Transverse colon (tissue), 4 donors: ENCODE measurements at regions not wholly inside any gene's neighbourhood (a gene's known extent, or its start where the extent isn't known, plus 50 kb on each side); places are given as distances from the start of the nearest gene placed in this dataset.

Experiments used
- DNase-seq: peaks from one replicate; pipeline ENCODE4 v3.0.0-alpha.2; 2019
- H3K27ac ChIP-seq, 4 donors: fragments of 200-600 bp; sonication (generic); 2 replicates each; pipeline ENCODE4 v1.5.1; 2016 to 2018; ENCODE audit warnings: inconsistent platforms in 4 of 4
- H3K27me3 ChIP-seq: fragments of 200-600 bp; sonication (generic); 2 replicates; pipeline ENCODE4 v1.5.1; 2017; ENCODE audit warnings: inconsistent platforms
- H3K36me3 ChIP-seq, 4 donors: fragments of 200-600 bp; sonication (generic); 2 replicates each; pipeline ENCODE4 v1.5.1; 2017 to 2019; ENCODE audit warnings: inconsistent platforms in 4 of 4
- H3K4me1 ChIP-seq, 4 donors: fragments of 200-600 bp; sonication (generic); 2 replicates each; pipeline ENCODE4 v1.5.1; 2017 to 2020; ENCODE audit warnings: inconsistent platforms in 4 of 4
- H3K4me3 ChIP-seq, 4 donors: fragments of 200-600 bp; sonication (generic); 1 replicate in 1 of 4; 2 replicates in 3 of 4; pipeline versions ENCODE4 v1.5.1 to v1.6.1; 2017 to 2019; ENCODE audit warnings: inconsistent platforms in 4 of 4
- H3K9me3 ChIP-seq, 2 donors: fragments of 200-600 bp; sonication (generic); 2 replicates each; pipeline ENCODE4 v1.5.1; 2017 to 2019; ENCODE audit warnings: inconsistent platforms in 2 of 2
- EP300 ChIP-seq: sonication (generic); formaldehyde crosslinking; IDR thresholded peaks from one replicate; pipeline ENCODE4 v1.6.1; 2017; ENCODE audit warnings: antibody characterized with exemption, low read depth
- POLR2A ChIP-seq: fragments of 450-650 bp; IDR thresholded peaks from one replicate; pipeline ENCODE4 v1.6.1; 2016; ENCODE audit warnings: antibody characterized with exemption, mild to moderate bottlenecking, moderate library complexity
- POLR2AphosphoS5 ChIP-seq, 3 donors: sonication (generic); formaldehyde crosslinking; IDR thresholded peaks; one replicate each; pipeline ENCODE4 v1.6.1; 2016; ENCODE audit warnings: antibody characterized with exemption in 3 of 3
- WGBS, 2 donors: methylation state at CpG; one replicate each; pipeline ENCODE4 v1.1.5; 2018; ENCODE audit warnings: low coverage in 1 of 2; 5-methylcytosine and 5-hydroxymethylcytosine counted together
- in situ Hi-C, 4 donors: fragments of 200-750 bp; cut with MboI; loops; one replicate each; pipeline versions ENCODE4 v1.15.0 to v1.15.1; 2017; ENCODE audit warnings: low sequenced_read_pairs in 3 of 4, low pct_ligation_motif_present in 1 of 4, low pct_unique_long_range_greater_than_20kb in 1 of 4
- intact Hi-C: fragments of 100-400 bp; cut with DNase I; formaldehyde crosslinking; loops from one replicate; pipeline ENCODE4 v1.15.1; 2023; ENCODE audit warnings: low total_unique reads
- TF ChIP-seq, protein P1 (sequence below), 5 experiments: fragments of 200-600 bp in 3 of 5; fragments of 450-650 bp in 2 of 5; sonication (generic) in 3 of 5; IDR thresholded peaks; 1 replicate in 2 of 5; 2 replicates in 3 of 5; pipeline ENCODE4 v1.5.1; 2016 to 2017; ENCODE audit warnings: antibody characterized with exemption in 5 of 5, inconsistent platforms in 3 of 5, mild to moderate bottlenecking in 2 of 5, moderate library complexity in 1 of 5

GRCh38 chr12:19031032-19031431 is 98.5 kb upstream of the PLEKHA5 start:
- H3K9me3 ChIP-seq = no peaks in the 10 kb centered on the region
- no peaks in the 10 kb centered on the region for H3K27me3 ChIP-seq
- in situ Hi-C loops (no loop called here), intact Hi-C loops (no loop called here)
- no peak overlapping the region for H3K27ac ChIP-seq
- 71 to 72% methylated on average over 4 of the region's 4 CpGs for WGBS, 2 donors
- H3K36me3 ChIP-seq = no peaks in the 10 kb centered on the region
- no peak for DNase-seq
- TF ChIP-seq POLR2A = no peak
- no peak for TF ChIP-seq EP300
- TF ChIP-seq, protein P1, sequence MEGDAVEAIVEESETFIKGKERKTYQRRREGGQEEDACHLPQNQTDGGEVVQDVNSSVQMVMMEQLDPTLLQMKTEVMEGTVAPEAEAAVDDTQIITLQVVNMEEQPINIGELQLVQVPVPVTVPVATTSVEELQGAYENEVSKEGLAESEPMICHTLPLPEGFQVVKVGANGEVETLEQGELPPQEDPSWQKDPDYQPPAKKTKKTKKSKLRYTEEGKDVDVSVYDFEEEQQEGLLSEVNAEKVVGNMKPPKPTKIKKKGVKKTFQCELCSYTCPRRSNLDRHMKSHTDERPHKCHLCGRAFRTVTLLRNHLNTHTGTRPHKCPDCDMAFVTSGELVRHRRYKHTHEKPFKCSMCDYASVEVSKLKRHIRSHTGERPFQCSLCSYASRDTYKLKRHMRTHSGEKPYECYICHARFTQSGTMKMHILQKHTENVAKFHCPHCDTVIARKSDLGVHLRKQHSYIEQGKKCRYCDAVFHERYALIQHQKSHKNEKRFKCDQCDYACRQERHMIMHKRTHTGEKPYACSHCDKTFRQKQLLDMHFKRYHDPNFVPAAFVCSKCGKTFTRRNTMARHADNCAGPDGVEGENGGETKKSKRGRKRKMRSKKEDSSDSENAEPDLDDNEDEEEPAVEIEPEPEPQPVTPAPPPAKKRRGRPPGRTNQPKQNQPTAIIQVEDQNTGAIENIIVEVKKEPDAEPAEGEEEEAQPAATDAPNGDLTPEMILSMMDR (IDR thresholded peaks at IDR 0.05) = no peak
- no peak for TF ChIP-seq POLR2AphosphoS5 (IDR thresholded peaks at IDR 0.05)
- H3K4me3 ChIP-seq = no peak overlapping the region
- peaks cover 0 to 4% (median 0%) of the 10 kb centered on the region in 4 donors for H3K4me1 ChIP-seq

DNA sequence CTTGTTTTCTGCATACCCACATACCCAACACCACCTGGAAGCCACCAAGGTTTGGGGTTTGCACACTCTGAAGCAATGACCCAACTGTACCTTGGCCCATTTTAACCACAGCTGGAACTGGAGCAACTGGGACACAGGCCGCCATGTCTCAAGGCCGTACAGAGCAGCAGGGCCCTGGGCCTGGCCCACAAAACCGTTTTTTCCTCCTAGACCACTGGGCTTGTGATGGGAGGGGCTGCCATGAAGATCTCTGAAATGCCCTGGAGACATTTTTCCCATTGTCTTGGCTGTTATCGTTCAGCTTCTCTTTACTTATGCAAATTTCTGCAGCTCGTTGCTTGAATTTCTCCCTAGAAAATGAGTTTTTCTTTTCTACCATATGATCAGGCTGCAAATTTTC is 96.7 kb upstream of the PLEKHA5 start:
- Histone ChIP-seq H3K4me3 (no peak overlapping the region), H3K27me3 (no peaks in the 10 kb centered on the region), H3K36me3 (no peaks in the 10 kb centered on the region), H3K4me1 (no peaks in the 10 kb centered on the region), H3K27ac (no peak overlapping the region), H3K9me3 (no peaks in the 10 kb centered on the region)
- intact Hi-C loops (no loop called here), in situ Hi-C loops (no loop called here)
- no peak for DNase-seq
- TF ChIP-seq POLR2A = no peak
- TF ChIP-seq, protein P1 (IDR thresholded peaks at IDR 0.05) = no peak
- TF ChIP-seq POLR2AphosphoS5 (IDR thresholded peaks at IDR 0.05) = no peak
- no peak for TF ChIP-seq EP300
- WGBS, 2 donors = 79 to 100% methylated on average over 2 to 5 of the region's 5 CpGs

DNA sequence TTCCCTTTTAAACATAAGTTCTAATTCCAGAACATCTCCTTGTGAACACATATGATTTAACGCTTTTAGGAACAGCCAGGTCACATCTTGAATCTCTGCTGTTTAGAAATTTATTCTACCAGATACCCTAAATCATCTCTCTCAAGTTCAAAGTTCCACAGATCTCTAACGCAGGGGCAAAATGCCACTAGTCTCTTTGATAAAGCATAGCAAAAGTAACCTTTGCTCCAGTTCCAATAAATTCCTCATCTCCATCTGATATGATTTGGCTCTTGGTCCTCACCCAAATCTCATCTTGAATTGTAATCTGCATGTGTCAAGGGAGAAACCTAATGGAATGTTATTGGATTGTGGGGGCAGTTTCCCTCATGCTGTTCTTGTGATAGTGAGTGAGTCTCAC is 96.3 kb upstream of the PLEKHA5 start:
- no peak overlapping the region for H3K4me3 ChIP-seq
- TF ChIP-seq POLR2A = no peak
- TF ChIP-seq, protein P1 (IDR thresholded peaks at IDR 0.05) = no peak
- no peak for TF ChIP-seq EP300
- TF ChIP-seq POLR2AphosphoS5 (IDR thresholded peaks at IDR 0.05) = no peak
- intact Hi-C loops (no loop called here), in situ Hi-C loops (no loop called here)
- no peak for DNase-seq
- 77 to 83% methylated on average over 2 of the region's 2 CpGs for WGBS, 2 donors
- H3K4me1 ChIP-seq = no peaks in the 10 kb centered on the region
- no peaks in the 10 kb centered on the region for H3K27me3 ChIP-seq
- no peaks in the 10 kb centered on the region for H3K36me3 ChIP-seq
- H3K27ac ChIP-seq = no peak overlapping the region
- no peaks in the 10 kb centered on the region for H3K9me3 ChIP-seq

DNA sequence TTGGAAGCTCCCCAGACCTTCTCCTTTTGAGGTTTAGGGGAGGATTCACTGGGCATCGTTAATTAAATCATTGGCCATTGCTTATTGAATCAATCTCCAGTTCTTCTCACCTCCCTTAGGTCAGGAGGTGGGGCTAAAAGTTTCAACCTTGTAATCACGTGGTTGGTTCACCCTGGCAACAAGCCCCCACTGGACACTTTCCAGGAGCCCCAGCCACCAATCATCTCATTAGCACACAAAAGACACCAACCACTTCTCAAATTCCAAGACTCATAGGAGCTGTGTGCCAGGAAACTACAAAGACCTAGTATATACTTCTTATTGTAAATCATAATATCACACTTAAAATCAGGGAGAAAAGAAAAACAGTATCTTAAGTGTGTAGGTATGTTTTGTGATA is 94.6 kb upstream of the PLEKHA5 start:
- no peaks in the 10 kb centered on the region for H3K9me3 ChIP-seq
- in situ Hi-C loops = no loop called here
- H3K36me3 ChIP-seq = no peaks in the 10 kb centered on the region
- peaks cover 0 to 2% (median 0%) of the 10 kb centered on the region in 4 donors for H3K4me1 ChIP-seq
- TF ChIP-seq, protein P1 (IDR thresholded peaks at IDR 0.05) = no peak
- intact Hi-C loops = no loop called here
- no peak for DNase-seq
- no peak overlapping the region for H3K4me3 ChIP-seq
- no peaks in the 10 kb centered on the region for H3K27me3 ChIP-seq
- H3K27ac ChIP-seq = no peak overlapping the region
- 57 to 66% methylated on average over 2 of the region's 2 CpGs for WGBS, 2 donors
